ENCODE measurements at regions not wholly inside any gene's neighbourhood (a gene's known extent, or its start where the extent isn't known, plus 50 kb on each side); places are given as distances from the start of the nearest gene placed in this dataset.

DNA sequence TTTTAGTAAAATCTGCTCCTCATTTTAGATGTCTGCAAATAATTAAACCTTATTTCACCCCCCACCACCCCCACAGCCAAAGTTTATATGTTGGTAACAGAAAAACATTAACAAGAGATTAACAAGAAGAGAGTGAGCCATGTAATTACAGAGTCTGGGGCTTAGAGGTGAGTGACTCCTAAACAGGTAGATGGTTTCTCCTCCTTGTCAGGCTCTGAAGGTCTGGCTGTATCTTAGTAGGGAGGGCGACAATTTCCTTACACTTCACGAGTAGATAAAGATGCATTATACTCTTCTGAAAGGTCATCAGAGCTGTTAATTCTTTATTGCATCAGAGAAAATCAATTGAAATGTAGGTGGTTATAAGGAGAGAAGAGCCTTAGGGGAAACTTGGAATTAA, 171.8 kb upstream of the ANKRD50 start:
- Mint-ChIP-seq H3K9me3 (no peaks in the 10 kb centered on the region), H3K4me3 (no peak overlapping the region), H3K36me3 (ENCODE audit: low read depth) (no peaks in the 10 kb centered on the region), H3K27me3 (ENCODE audit: low read depth) (no peaks in the 10 kb centered on the region), H3K4me1 (peaks cover 7% of the 10 kb centered on the region), H3K27ac (ENCODE audit: unreplicated experiment) (no peak overlapping the region)
- TF ChIP-seq, protein P1, sequence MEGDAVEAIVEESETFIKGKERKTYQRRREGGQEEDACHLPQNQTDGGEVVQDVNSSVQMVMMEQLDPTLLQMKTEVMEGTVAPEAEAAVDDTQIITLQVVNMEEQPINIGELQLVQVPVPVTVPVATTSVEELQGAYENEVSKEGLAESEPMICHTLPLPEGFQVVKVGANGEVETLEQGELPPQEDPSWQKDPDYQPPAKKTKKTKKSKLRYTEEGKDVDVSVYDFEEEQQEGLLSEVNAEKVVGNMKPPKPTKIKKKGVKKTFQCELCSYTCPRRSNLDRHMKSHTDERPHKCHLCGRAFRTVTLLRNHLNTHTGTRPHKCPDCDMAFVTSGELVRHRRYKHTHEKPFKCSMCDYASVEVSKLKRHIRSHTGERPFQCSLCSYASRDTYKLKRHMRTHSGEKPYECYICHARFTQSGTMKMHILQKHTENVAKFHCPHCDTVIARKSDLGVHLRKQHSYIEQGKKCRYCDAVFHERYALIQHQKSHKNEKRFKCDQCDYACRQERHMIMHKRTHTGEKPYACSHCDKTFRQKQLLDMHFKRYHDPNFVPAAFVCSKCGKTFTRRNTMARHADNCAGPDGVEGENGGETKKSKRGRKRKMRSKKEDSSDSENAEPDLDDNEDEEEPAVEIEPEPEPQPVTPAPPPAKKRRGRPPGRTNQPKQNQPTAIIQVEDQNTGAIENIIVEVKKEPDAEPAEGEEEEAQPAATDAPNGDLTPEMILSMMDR (conservative IDR thresholded peaks at IDR 0.05), result no peak
- no peak for DNase-seq (ENCODE audit: low read depth, low spot score)

DNA sequence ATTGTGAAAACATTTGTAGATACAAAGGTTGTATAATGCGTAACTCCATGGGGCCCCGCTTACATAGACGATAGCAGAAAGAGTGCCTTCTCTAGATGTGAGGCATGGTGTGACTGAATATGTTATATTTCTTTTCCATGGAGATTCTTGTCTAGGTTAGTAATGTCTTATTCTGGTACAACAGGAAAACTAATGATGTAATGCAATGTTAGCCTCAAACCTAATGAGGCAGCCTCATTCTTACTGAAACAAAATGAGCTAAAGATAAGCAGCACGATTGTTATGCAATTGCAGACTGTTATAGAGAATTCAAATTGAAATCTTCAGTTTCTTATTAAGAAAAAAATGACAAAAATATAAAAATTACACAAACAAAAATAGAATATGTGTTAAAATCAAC, 171.1 kb upstream of the ANKRD50 start:
- TF ChIP-seq, protein P1 (conservative IDR thresholded peaks at IDR 0.05), result no peak
- H3K9me3 Mint-ChIP-seq, result no peaks in the 10 kb centered on the region
- no peaks in the 10 kb centered on the region for H3K27me3 Mint-ChIP-seq (ENCODE audit: low read depth)
- H3K36me3 Mint-ChIP-seq (ENCODE audit: low read depth), result no peaks in the 10 kb centered on the region
- peaks cover 7% of the 10 kb centered on the region for H3K4me1 Mint-ChIP-seq
- no peak overlapping the region for H3K27ac Mint-ChIP-seq (ENCODE audit: unreplicated experiment)
- H3K4me3 Mint-ChIP-seq, result no peak overlapping the region
- no peak for DNase-seq (ENCODE audit: low read depth, low spot score)

DNA sequence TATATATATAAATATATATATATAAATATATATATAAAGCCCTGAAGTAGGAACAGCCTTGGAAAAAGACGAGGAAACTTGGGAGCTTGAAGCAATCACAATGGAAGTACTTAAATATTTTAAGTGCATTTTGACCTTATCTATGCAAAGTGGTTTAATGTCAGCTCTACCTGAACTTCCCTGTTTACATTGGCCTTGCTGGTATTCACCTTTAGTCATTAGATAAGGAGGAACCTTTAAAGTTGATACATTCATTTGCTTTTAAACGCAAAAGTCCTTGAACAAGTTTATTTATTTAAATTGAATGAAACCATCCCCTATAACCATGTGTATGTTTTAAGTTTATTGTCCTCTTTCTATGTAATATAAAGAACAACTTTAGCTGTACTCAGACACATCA, 166.7 kb upstream of the ANKRD50 start:
- TF ChIP-seq, protein P1 (conservative IDR thresholded peaks at IDR 0.05), result no peak

DNA sequence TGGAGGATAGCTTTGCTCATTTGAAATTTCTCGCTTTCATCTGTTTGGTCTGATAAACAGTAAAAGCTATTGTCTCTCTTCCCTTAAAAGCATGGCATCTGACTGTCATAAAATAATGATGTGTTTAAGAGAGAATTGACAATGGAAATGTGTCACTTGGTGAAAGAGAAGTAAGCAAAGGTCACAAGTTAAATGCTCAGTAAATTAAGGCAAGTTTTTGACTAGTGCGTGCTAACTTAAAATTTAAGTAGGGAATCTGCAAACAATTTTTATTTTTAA, 161.6 kb upstream of the ANKRD50 start:
- peaks cover 16% of the 10 kb centered on the region for H3K4me1 Mint-ChIP-seq

More for the DNA sequence above, 166.7 kb upstream of the ANKRD50 start:
- H3K36me3 Mint-ChIP-seq (ENCODE audit: low read depth), result peaks cover 15% of the 10 kb centered on the region
- peaks cover 9% of the 10 kb centered on the region for H3K4me1 Mint-ChIP-seq
- DNase-seq (ENCODE audit: low read depth, low spot score), result no peak
- H3K27ac Mint-ChIP-seq (ENCODE audit: unreplicated experiment), result no peak overlapping the region
- H3K27me3 Mint-ChIP-seq (ENCODE audit: low read depth), result no peaks in the 10 kb centered on the region
- H3K4me3 Mint-ChIP-seq, result no peak overlapping the region
- H3K9me3 Mint-ChIP-seq, result peaks cover 14% of the 10 kb centered on the region

DNA sequence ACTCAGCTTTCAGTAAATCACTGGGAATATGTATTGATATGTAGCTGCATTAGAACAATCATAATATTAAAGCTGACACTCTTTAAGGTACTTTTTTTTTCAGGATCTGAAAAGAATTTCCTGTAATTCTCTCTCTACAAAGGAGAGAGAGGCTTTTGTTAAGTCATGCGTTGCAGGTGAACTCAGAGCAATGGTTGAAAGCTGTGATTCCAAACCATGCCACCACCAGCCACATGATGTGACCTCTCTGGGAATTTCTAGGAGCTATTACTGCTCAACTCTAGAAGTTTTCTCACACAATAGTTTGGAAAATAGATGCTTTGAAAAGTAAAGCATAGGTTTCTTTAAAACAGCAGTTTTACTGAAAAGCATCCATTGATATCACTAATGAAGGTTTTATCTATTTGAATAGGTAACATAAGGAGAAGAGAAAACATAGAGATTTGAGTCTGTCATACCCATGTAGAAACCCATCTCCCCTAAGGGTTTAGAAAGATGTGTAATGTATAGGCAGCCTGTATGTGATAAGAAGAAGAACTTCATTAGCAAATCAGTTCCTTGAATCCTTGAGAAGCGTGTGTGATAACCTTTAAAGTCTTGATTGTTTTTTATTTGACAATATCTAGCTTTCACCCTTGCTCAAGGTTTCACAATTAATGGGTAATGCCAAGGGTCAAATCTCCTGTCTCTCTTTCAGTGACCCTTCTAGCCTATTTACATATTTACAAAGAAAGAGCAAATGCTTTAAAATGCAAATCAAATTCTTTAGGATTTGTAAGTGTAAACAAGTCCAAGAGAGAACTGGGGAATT, 161.0 kb upstream of the ANKRD50 start:
- H3K27me3 Mint-ChIP-seq (ENCODE audit: low read depth), result no peaks in the 10 kb centered on the region

More for the DNA sequence above, 161.6 kb upstream of the ANKRD50 start:
- Mint-ChIP-seq H3K4me3 (no peak overlapping the region), H3K36me3 (ENCODE audit: low read depth) (peaks cover 15% of the 10 kb centered on the region), H3K27me3 (ENCODE audit: low read depth) (no peaks in the 10 kb centered on the region), H3K9me3 (peaks cover 17% of the 10 kb centered on the region), H3K27ac (ENCODE audit: unreplicated experiment) (no peak overlapping the region)
- TF ChIP-seq, protein P1 (conservative IDR thresholded peaks at IDR 0.05), result no peak
- no peak for DNase-seq (ENCODE audit: low read depth, low spot score)

More for the DNA sequence above, 161.0 kb upstream of the ANKRD50 start:
- Mint-ChIP-seq H3K4me3 (no peak overlapping the region), H3K9me3 (peaks cover 17% of the 10 kb centered on the region), H3K27ac (ENCODE audit: unreplicated experiment) (no peak overlapping the region), H3K36me3 (ENCODE audit: low read depth) (peaks cover 15% of the 10 kb centered on the region), H3K4me1 (peaks cover 16% of the 10 kb centered on the region)
- TF ChIP-seq, protein P1 (conservative IDR thresholded peaks at IDR 0.05), result no peak
- no peak for DNase-seq (ENCODE audit: low read depth, low spot score)

Measured in neural crest cell (in vitro differentiated cells).